Activated naive CD8-positive, alpha-beta T cell (primary cell): ENCODE measurements at regions not wholly inside any gene's neighbourhood (a gene's known extent, or its start where the extent isn't known, plus 50 kb on each side); places are given as distances from the start of the nearest gene placed in this dataset.

Source experiments
- H3K27ac Mint-ChIP-seq: one replicate; pipeline ENCODE4 v1.8.0; 2021; ENCODE audit warnings: mixed read lengths
- H3K27me3 Mint-ChIP-seq: one replicate; pipeline ENCODE4 v1.8.0; 2021; ENCODE audit warnings: mixed read lengths
- H3K36me3 Mint-ChIP-seq: one replicate; pipeline ENCODE4 v1.8.0; 2021; ENCODE audit warnings: mixed read lengths
- H3K4me1 Mint-ChIP-seq: one replicate; pipeline ENCODE4 v1.8.0; 2021; ENCODE audit warnings: low read depth, mixed read lengths
- H3K4me3 Mint-ChIP-seq: one replicate; pipeline ENCODE4 v1.8.0; 2021; ENCODE audit warnings: mild to moderate bottlenecking, mixed read lengths
- H3K9me3 Mint-ChIP-seq: one replicate; pipeline ENCODE4 v1.8.0; 2021; ENCODE audit warnings: low read depth, mixed read lengths

- H3K27me3 Mint-ChIP-seq = no peaks in the 10 kb centered on the region
- H3K4me3 Mint-ChIP-seq = no peak overlapping the region
- H3K9me3 Mint-ChIP-seq = no peaks in the 10 kb centered on the region
- H3K36me3 Mint-ChIP-seq = peaks cover 13% of the 10 kb centered on the region
- H3K4me1 Mint-ChIP-seq = no peaks in the 10 kb centered on the region
- no peak overlapping the region for H3K27ac Mint-ChIP-seq
These were observed 564.8 kb downstream of the UTRN start for GRCh38 chr6:144849920-144850319.

- no peak overlapping the region for H3K4me3 Mint-ChIP-seq
- no peaks in the 10 kb centered on the region for H3K4me1 Mint-ChIP-seq
- H3K9me3 Mint-ChIP-seq = no peaks in the 10 kb centered on the region
- H3K27me3 Mint-ChIP-seq = no peaks in the 10 kb centered on the region
- H3K36me3 Mint-ChIP-seq = peaks cover 3% of the 10 kb centered on the region
- peak overlapping the region; percentile 54 for H3K27ac Mint-ChIP-seq
These were observed 568.5 kb downstream of the UTRN start for GRCh38 chr6:144853603-144854002.

- no peak overlapping the region for H3K27ac Mint-ChIP-seq
- no peaks in the 10 kb centered on the region for H3K27me3 Mint-ChIP-seq
- H3K36me3 Mint-ChIP-seq = peaks cover 3% of the 10 kb centered on the region
- H3K4me3 Mint-ChIP-seq = no peak overlapping the region
- H3K9me3 Mint-ChIP-seq = no peaks in the 10 kb centered on the region
- no peaks in the 10 kb centered on the region for H3K4me1 Mint-ChIP-seq
These were observed 569.5 kb downstream of the UTRN start for GRCh38 chr6:144854654-144855053.

GRCh38 chr6:144855375-144855774 is 570.2 kb downstream of the UTRN start:
- H3K9me3 Mint-ChIP-seq = no peaks in the 10 kb centered on the region
- no peaks in the 10 kb centered on the region for H3K27me3 Mint-ChIP-seq
- H3K36me3 Mint-ChIP-seq = peaks cover 3% of the 10 kb centered on the region
- H3K4me1 Mint-ChIP-seq = no peaks in the 10 kb centered on the region
- no peak overlapping the region for H3K27ac Mint-ChIP-seq
- no peak overlapping the region for H3K4me3 Mint-ChIP-seq

- no peak overlapping the region for H3K27ac Mint-ChIP-seq
- H3K4me1 Mint-ChIP-seq = no peaks in the 10 kb centered on the region
- no peaks in the 10 kb centered on the region for H3K9me3 Mint-ChIP-seq
- peaks cover 3% of the 10 kb centered on the region for H3K36me3 Mint-ChIP-seq
- no peaks in the 10 kb centered on the region for H3K27me3 Mint-ChIP-seq
- no peak overlapping the region for H3K4me3 Mint-ChIP-seq
These were observed 570.8 kb downstream of the UTRN start for GRCh38 chr6:144855812-144856531.

GRCh38 chr6:144856622-144857021 is 571.5 kb downstream of the UTRN start:
- Mint-ChIP-seq H3K27me3 (no peaks in the 10 kb centered on the region), H3K9me3 (no peaks in the 10 kb centered on the region), H3K4me3 (no peak overlapping the region), H3K36me3 (peaks cover 3% of the 10 kb centered on the region), H3K27ac (no peak overlapping the region), H3K4me1 (no peaks in the 10 kb centered on the region)

- H3K9me3 Mint-ChIP-seq = no peaks in the 10 kb centered on the region
- H3K27me3 Mint-ChIP-seq = peaks cover under 1% of the 10 kb centered on the region
- H3K4me3 Mint-ChIP-seq = no peak overlapping the region
- no peaks in the 10 kb centered on the region for H3K4me1 Mint-ChIP-seq
- H3K27ac Mint-ChIP-seq = no peak overlapping the region
- peaks cover 3% of the 10 kb centered on the region for H3K36me3 Mint-ChIP-seq
These were observed 572.0 kb downstream of the UTRN start for GRCh38 chr6:144857086-144857485.

GRCh38 chr6:144862769-144863168 is 577.6 kb downstream of the UTRN start:
- peaks cover 7% of the 10 kb centered on the region for H3K36me3 Mint-ChIP-seq
- peaks cover 14% of the 10 kb centered on the region for H3K27me3 Mint-ChIP-seq
- H3K4me1 Mint-ChIP-seq = peaks cover 5% of the 10 kb centered on the region
- H3K27ac Mint-ChIP-seq = no peak overlapping the region
- H3K9me3 Mint-ChIP-seq = no peaks in the 10 kb centered on the region
- no peak overlapping the region for H3K4me3 Mint-ChIP-seq

- Mint-ChIP-seq H3K4me3 (no peak overlapping the region), H3K36me3 (peaks cover 10% of the 10 kb centered on the region), H3K27ac (no peak overlapping the region), H3K27me3 (peaks cover 12% of the 10 kb centered on the region), H3K4me1 (peaks cover 5% of the 10 kb centered on the region), H3K9me3 (no peaks in the 10 kb centered on the region)
These were observed 582.6 kb downstream of the UTRN start for GRCh38 chr6:144867761-144868160.

- no peak overlapping the region for H3K27ac Mint-ChIP-seq
- H3K4me1 Mint-ChIP-seq = peaks cover 5% of the 10 kb centered on the region
- peaks cover 8% of the 10 kb centered on the region for H3K36me3 Mint-ChIP-seq
- no peak overlapping the region for H3K4me3 Mint-ChIP-seq
- H3K9me3 Mint-ChIP-seq = peaks cover 4% of the 10 kb centered on the region
- H3K27me3 Mint-ChIP-seq = peaks cover 3% of the 10 kb centered on the region
These were observed 585.6 kb downstream of the UTRN start for GRCh38 chr6:144870782-144871181.

GRCh38 chr6:144873623-144874378 is 588.7 kb downstream of the UTRN start:
- H3K27me3 Mint-ChIP-seq = peaks cover 7% of the 10 kb centered on the region
- peaks cover 5% of the 10 kb centered on the region for H3K36me3 Mint-ChIP-seq
- H3K4me3 Mint-ChIP-seq = no peak overlapping the region
- H3K9me3 Mint-ChIP-seq = peaks cover 4% of the 10 kb centered on the region
- H3K27ac Mint-ChIP-seq = no peak overlapping the region
- no peaks in the 10 kb centered on the region for H3K4me1 Mint-ChIP-seq

- Mint-ChIP-seq H3K9me3 (peaks cover 4% of the 10 kb centered on the region), H3K36me3 (peaks cover 2% of the 10 kb centered on the region), H3K4me3 (no peak overlapping the region), H3K27me3 (peaks cover 13% of the 10 kb centered on the region), H3K4me1 (no peaks in the 10 kb centered on the region), H3K27ac (no peak overlapping the region)
These were observed 591.6 kb downstream of the UTRN start for GRCh38 chr6:144876689-144877088.

- peaks cover 2% of the 10 kb centered on the region for H3K36me3 Mint-ChIP-seq
- H3K4me3 Mint-ChIP-seq = no peak overlapping the region
- H3K9me3 Mint-ChIP-seq = peaks cover 4% of the 10 kb centered on the region
- peaks cover 13% of the 10 kb centered on the region for H3K27me3 Mint-ChIP-seq
- H3K27ac Mint-ChIP-seq = no peak overlapping the region
- no peaks in the 10 kb centered on the region for H3K4me1 Mint-ChIP-seq
These were observed 592.0 kb downstream of the UTRN start for GRCh38 chr6:144877118-144877517.

GRCh38 chr6:144878577-144878976 is 593.4 kb downstream of the UTRN start:
- Mint-ChIP-seq H3K36me3 (peaks cover 2% of the 10 kb centered on the region), H3K4me3 (no peak overlapping the region), H3K27me3 (peaks cover 11% of the 10 kb centered on the region), H3K27ac (no peak overlapping the region), H3K9me3 (peaks cover 4% of the 10 kb centered on the region), H3K4me1 (no peaks in the 10 kb centered on the region)

GRCh38 chr6:144879436-144879835 is 594.3 kb downstream of the UTRN start:
- no peaks in the 10 kb centered on the region for H3K36me3 Mint-ChIP-seq
- no peaks in the 10 kb centered on the region for H3K4me1 Mint-ChIP-seq
- H3K27ac Mint-ChIP-seq = no peak overlapping the region
- H3K4me3 Mint-ChIP-seq = no peak overlapping the region
- no peaks in the 10 kb centered on the region for H3K9me3 Mint-ChIP-seq
- peaks cover 10% of the 10 kb centered on the region for H3K27me3 Mint-ChIP-seq
